ENCODE measurements at regions not wholly inside any gene's neighbourhood (a gene's known extent, or its start where the extent isn't known, plus 50 kb on each side); places are given as distances from the start of the nearest gene placed in this dataset.

- TF ChIP-seq CTCF (IDR thresholded peaks at IDR 0.05; ENCODE audit: insufficient read depth, low read length, poor library complexity, severe bottlenecking): no peak
- TF ChIP-seq EZH2phosphoT487 (conservative IDR thresholded peaks at IDR 0.05; ENCODE audit: low read length): no peak
These were observed 122.0 kb upstream of the ARGLU1 start for GRCh38 chr13:106689906-106690305.

All from SU-DHL-6 (cell line).